K562 (cell line): ENCODE measurements at regions not wholly inside any gene's neighbourhood (a gene's known extent, or its start where the extent isn't known, plus 50 kb on each side); places are given as distances from the start of the nearest gene placed in this dataset.
A peak's percentile ranks its signal among the peaks of the same experiment; 100 is the strongest.

Experiments used
- ATAC-seq: fragments of 200-7000 bp; cut with Tn5 transposase; 3 replicates; pipeline ENCODE4 v1.9.1; 2020; ENCODE audit warnings: moderate library complexity
- BruUV-seq: library from RNA; stranded (reverse); fragments of 400-500 nt; replicated peaks from 2 replicates; lab custom pipeline; 2021; lab: Mats Ljungman, UMichigan
- CTCF ChIA-PET: fragments of 300-600 bp; formaldehyde crosslinking; extraction: SDS; loops from one replicate; lab custom pipeline; 2021; ENCODE audit warnings: low intra/inter-chr PET ratio; lab: Yijun Ruan, JAX
- POLR2A ChIA-PET: fragments of 300-600, 350-650 bp; sonication (Branson Sonifier 250); formaldehyde crosslinking; extraction: SDS; loops from one replicate; lab custom pipeline; 2021; ENCODE audit warnings: antibody characterized with exemption, inconsistent platforms; lab: Yijun Ruan, JAX
- DNase-seq, 4 experiments: peaks; one replicate each; pipeline versions ENCODE4 v3.0.0 to v3.0.0-alpha.2; 2011 to 2018; ENCODE audit warnings: low spot score in 3 of 4, mixed read lengths in 3 of 4; ENCODE audit errors: extremely low read depth in 1 of 4
- FAIRE-seq: peaks from 2 replicates; lab custom pipeline; 2011; peaks lifted over from hg19 to GRCh38; lab: Jason Lieb, UNC
- H2AFZ ChIP-seq: 2 replicates; pipeline ENCODE4 v1.6.0; 2011; ENCODE audit warnings: low read depth, low read length, control low read depth, inconsistent platforms
- H3K27ac ChIP-seq: fragments of 200-600 bp; 3 replicates; pipeline ENCODE4 v1.8.0; 2011; ENCODE audit warnings: low read depth, mild to moderate bottlenecking, control low read depth, inconsistent platforms, low read length, moderate library complexity, mixed read lengths; ENCODE audit errors: extremely low read depth
- H3K27me3 ChIP-seq, 2 experiments: fragments of 300-600 bp in 1 of 2; 2 replicates in 1 of 2; 3 replicates in 1 of 2; pipeline versions ENCODE4 v1.6.0 to v1.8.0; 2011; ENCODE audit warnings: inconsistent platforms in 2 of 2, low read length in 2 of 2, mild to moderate bottlenecking in 1 of 2, mixed read lengths in 1 of 2, moderate library complexity in 1 of 2; ENCODE audit not compliant: control insufficient read depth in 2 of 2, insufficient read depth in 2 of 2
- H3K36me3 ChIP-seq: fragments of 300-600 bp; 3 replicates; pipeline ENCODE4 v1.8.0; 2011; ENCODE audit warnings: mild to moderate bottlenecking, low read length, inconsistent platforms; ENCODE audit not compliant: control insufficient read depth, insufficient read depth
- H3K4me1 ChIP-seq, 2 experiments: fragments of 200-600 bp in 1 of 2; replicated peaks in 1 of 2; 2 replicates in 1 of 2; 3 replicates in 1 of 2; pipeline versions ENCODE4 v1.5.1 to v1.8.0; 2011; ENCODE audit warnings: inconsistent platforms in 2 of 2, low read length in 2 of 2, mild to moderate bottlenecking in 1 of 2, mixed read lengths in 1 of 2, moderate library complexity in 1 of 2; ENCODE audit not compliant: control insufficient read depth in 2 of 2, insufficient read depth in 2 of 2
- H3K4me2 ChIP-seq: 2 replicates; pipeline ENCODE4 v1.6.1; 2011; ENCODE audit warnings: low read length, control low read depth, inconsistent platforms, mixed read lengths; ENCODE audit not compliant: insufficient read depth
- H3K4me3 ChIP-seq: fragments of 200-600 bp; sonication (generic), shearing (Covaris generic); 2 replicates; pipeline ENCODE4 v1.5.1; 2016; ENCODE audit warnings: control low read depth, inconsistent platforms
- H3K79me2 ChIP-seq: fragments of 200-600 bp; 3 replicates; pipeline ENCODE4 v1.8.0; 2011; ENCODE audit warnings: low read length, inconsistent platforms; ENCODE audit not compliant: control insufficient read depth, insufficient read depth
- H3K9ac ChIP-seq, 2 experiments: 2 replicates each; pipeline versions ENCODE4 v1.6.0 to v1.6.1; 2011; ENCODE audit warnings: low read depth in 2 of 2, low read length in 2 of 2, control low read depth in 1 of 2, inconsistent platforms in 1 of 2, mild to moderate bottlenecking in 1 of 2, mixed read lengths in 1 of 2; ENCODE audit not compliant: insufficient read depth in 1 of 2
- H3K9me1 ChIP-seq: one replicate; pipeline ENCODE4 v1.6.0; 2011; ENCODE audit warnings: inconsistent platforms, mild to moderate bottlenecking, low read length, moderate library complexity; ENCODE audit not compliant: control insufficient read depth, insufficient read depth
- H3K9me3 ChIP-seq: replicated peaks from 2 replicates; pipeline ENCODE4 v1.5.1; 2011; ENCODE audit warnings: low read depth, low read length, inconsistent platforms; ENCODE audit not compliant: control insufficient read depth, insufficient read depth
- H4K20me1 ChIP-seq: replicated peaks from 2 replicates; pipeline ENCODE4 v1.6.1; 2011; ENCODE audit warnings: low read length, inconsistent platforms, mixed read lengths; ENCODE audit not compliant: control insufficient read depth, insufficient read depth
- CBFB ChIP-seq: sonication (generic); formaldehyde crosslinking; IDR thresholded peaks from 2 replicates; pipeline ENCODE4 v1.4.0; 2020; ENCODE audit warnings: mild to moderate bottlenecking, missing genetic modification reagents
- CHAMP1 ChIP-seq: fragments of 450-650 bp; IDR thresholded peaks from 2 replicates; pipeline ENCODE4 v1.6.1; 2016; ENCODE audit warnings: mild to moderate bottlenecking
- ELF4 ChIP-seq: fragments of 450-650 bp; formaldehyde crosslinking; IDR thresholded peaks from 2 replicates; pipeline ENCODE4 v1.4.0; 2022; ENCODE audit warnings: missing genetic modification characterization
- GABPB2 ChIP-seq: fragments of 250-450 bp; sonication (Bioruptor Pico); conservative IDR thresholded peaks from 2 replicates; pipeline ENCODE4 v1.5.1; 2021; ENCODE audit warnings: mild to moderate bottlenecking
- MTA1 ChIP-seq: fragments of 450-650 bp; IDR thresholded peaks from 2 replicates; pipeline ENCODE4 v1.6.1; 2017; ENCODE audit warnings: borderline replicate concordance
- SPI1 ChIP-seq: IDR thresholded peaks from 2 replicates; pipeline ENCODE4 v1.6.1; 2011; ENCODE audit warnings: low read depth, low read length, control low read depth, borderline replicate concordance
- TCF7 ChIP-seq: sonication (generic); IDR thresholded peaks from 2 replicates; pipeline ENCODE4 v1.6.1; 2016; ENCODE audit warnings: antibody characterized with exemption, borderline replicate concordance
- ZNF217 ChIP-seq: sonication (generic); formaldehyde crosslinking; IDR thresholded peaks from 2 replicates; pipeline ENCODE4 v1.8.0; 2022; ENCODE audit warnings: mild to moderate bottlenecking, missing genetic modification reagents
- ZNF778 ChIP-seq: fragments of 450-650 bp; formaldehyde crosslinking; IDR thresholded peaks from 2 replicates; pipeline ENCODE4 v1.4.0; 2020; ENCODE audit warnings: mild to moderate bottlenecking, moderate library complexity
- WGBS: fragments of 100-300 bp; shearing (Covaris generic); methylation state at CpG from one replicate; pipeline ENCODE4 v1.1.6; 2016; ENCODE audit warnings: low coverage, mixed read lengths; ENCODE audit not compliant: insufficient coverage; ENCODE audit errors: missing lambda C conversion rate; 5-methylcytosine and 5-hydroxymethylcytosine counted together
- in situ Hi-C: fragments of 300-500 bp; cut with MboI; formaldehyde crosslinking; loops from 4 replicates; pipeline ENCODE4 v1.15.0; 2018; ENCODE audit warnings: inconsistent platforms, mixed read lengths
- intact Hi-C: fragments of 100-400 bp; cut with micrococcal nuclease; formaldehyde crosslinking; loops from 2 replicates; pipeline ENCODE4 v1.14.2; 2022

GRCh38 chr6:14322841-14323240 lies 205.3 kb downstream of the CD83 start:
- H3K4me3 ChIP-seq = no peak overlapping the region
- H3K9me3 ChIP-seq = no peaks in the 10 kb centered on the region
- H3K4me1 ChIP-seq = no peaks in the 10 kb centered on the region
- H3K27ac ChIP-seq = no peak overlapping the region
- ATAC-seq (no peak), FAIRE-seq (no peak), DNase-seq (no peak)
- intact Hi-C loops = no loop called here
- H2AFZ ChIP-seq = no peak overlapping the region
- H3K4me2 ChIP-seq = no peak overlapping the region
- H3K9ac ChIP-seq = no peak overlapping the region
- H3K9me1 ChIP-seq = no peaks in the 10 kb centered on the region
- WGBS = 2% methylated on average over 3 of the region's 3 CpGs
- POLR2A ChIA-PET = interaction anchor here (1.0 to 1.9 kb wide), 4 partner anchors 15 to 28 kb away, joined by 3 to 4 read pairs (median 3); no protein-coding TSS in a partner anchor
- TF ChIP-seq ZNF217 (CRISPR knock-in tag) (no peak), TCF7 (no peak), CBFB (CRISPR knock-in tag) (no peak), ZNF778 (CRISPR knock-in tag) (no peak), ELF4 (CRISPR knock-in tag) (no peak)
- H3K79me2 ChIP-seq = no peaks in the 10 kb centered on the region
- in situ Hi-C loops = no loop called here
- peaks cover 2% of the 10 kb centered on the region; the same call in 1 of the 2 replicates for H4K20me1 ChIP-seq
- peaks cover 16 to 34% of the 10 kb centered on the region in 2 experiments; a peak in 4 of 5 replicates for H3K27me3 ChIP-seq
- CTCF ChIA-PET = no interaction called here
- no TSS peak for BruUV-seq
- no peaks in the 10 kb centered on the region for H3K36me3 ChIP-seq

GRCh38 chr6:14326774-14327173 lies 209.2 kb downstream of the CD83 start:
- POLR2A ChIA-PET = interaction anchor here (0.6 to 1.2 kb wide), 2 partner anchors 10 to 204 kb away, joined by 3 to 4 read pairs; no protein-coding TSS in a partner anchor
- TF ChIP-seq CHAMP1 (no peak), MTA1 (no peak), SPI1 (peak; percentile 65; the same call in 1 of the 2 replicates), GABPB2 (no peak)

More at GRCh38 chr6:14326774-14327173, 209.2 kb downstream of the CD83 start:
- H3K4me1 ChIP-seq = no peaks in the 10 kb centered on the region
- H3K4me2 ChIP-seq = no peak overlapping the region
- ATAC-seq (no peak), DNase-seq (no peak), FAIRE-seq (no peak)
- 0% methylated on average over 2 of the region's 2 CpGs for WGBS
- H4K20me1 ChIP-seq = peaks cover under 1% of the 10 kb centered on the region; the same call in 1 of the 2 replicates
- intact Hi-C loops = no loop called here
- H3K27me3 ChIP-seq = peaks cover 38 to 46% of the 10 kb centered on the region in 2 experiments
- CTCF ChIA-PET = no interaction called here
- H3K27ac ChIP-seq = no peak overlapping the region
- H3K79me2 ChIP-seq = no peaks in the 10 kb centered on the region
- in situ Hi-C loops = no loop called here
- H3K9me3 ChIP-seq = no peaks in the 10 kb centered on the region
- no peaks in the 10 kb centered on the region for H3K9me1 ChIP-seq
- H3K36me3 ChIP-seq = no peaks in the 10 kb centered on the region
- no peak overlapping the region for H3K9ac ChIP-seq
- no TSS peak for BruUV-seq
- H3K4me3 ChIP-seq = no peak overlapping the region
- no peak overlapping the region for H2AFZ ChIP-seq
